NCI-H1092 treated with DMSO at 0.1 percent for 48 hours (cell line): ENCODE measurements at regions not wholly inside any gene's neighbourhood (a gene's known extent, or its start where the extent isn't known, plus 50 kb on each side); places are given as distances from the start of the nearest gene placed in this dataset.
"Not testable (repeated sequence)": the region's sequence is repeated elsewhere in the genome, so short reads cannot be mapped to it uniquely, and the experiment has no call there.

ENCODE experiments used
- DNase-seq: peaks from one replicate; lab custom pipeline; 2025; lab: John Stamatoyannopoulos, UW

GRCh38 chrX:11836284-11836683 is 78.2 kb downstream of the MSL3 start:
- DNase-seq: no peak

- no peak for DNase-seq
These were observed 79.4 kb downstream of the MSL3 start for GRCh38 chrX:11837437-11837836.

- DNase-seq: no peak
These were observed 106.1 kb downstream of the MSL3 start for GRCh38 chrX:11864171-11864570.

GRCh38 chrX:11867610-11868345 is 109.7 kb downstream of the MSL3 start:
- DNase-seq: no peak

- no peak for DNase-seq
These were observed 112.8 kb downstream of the MSL3 start for GRCh38 chrX:11870789-11871188.

- DNase-seq: no peak
These were observed 123.6 kb downstream of the MSL3 start for GRCh38 chrX:11881485-11882170.

GRCh38 chrX:11886745-11887144 is 128.7 kb downstream of the MSL3 start:
- DNase-seq: no peak

GRCh38 chrX:11887175-11887574 is 129.1 kb downstream of the MSL3 start:
- DNase-seq: no peak

GRCh38 chrX:11888421-11888820 is 130.4 kb downstream of the MSL3 start:
- DNase-seq: no peak

GRCh38 chrX:11889791-11890190 is 131.8 kb downstream of the MSL3 start:
- no peak for DNase-seq

GRCh38 chrX:11890836-11891514 is 132.9 kb downstream of the MSL3 start:
- DNase-seq: peak; percentile 55

- DNase-seq: no peak
These were observed 136.1 kb downstream of the MSL3 start for GRCh38 chrX:11893933-11894710.

GRCh38 chrX:11899091-11899490 is 141.1 kb downstream of the MSL3 start:
- DNase-seq: no peak

GRCh38 chrX:11905933-11906332 is 147.9 kb downstream of the MSL3 start:
- not testable (repeated sequence) for DNase-seq

GRCh38 chrX:11908371-11908770 is 150.3 kb downstream of the MSL3 start:
- DNase-seq: peak; percentile 47

GRCh38 chrX:11913001-11913400 is 155.0 kb downstream of the MSL3 start:
- no peak for DNase-seq

- no peak for DNase-seq
These were observed 171.4 kb downstream of the MSL3 start for GRCh38 chrX:11929476-11929875.

- no peak for DNase-seq
These were observed 174.4 kb downstream of the MSL3 start for GRCh38 chrX:11932423-11932822.

- no peak for DNase-seq
These were observed 176.1 kb downstream of the MSL3 start for GRCh38 chrX:11934089-11934488.

- no peak for DNase-seq
These were observed 183.5 kb downstream of the MSL3 start for GRCh38 chrX:11941571-11941970.

GRCh38 chrX:11944501-11944900 is 186.5 kb downstream of the MSL3 start:
- DNase-seq: peak; percentile 50

GRCh38 chrX:11949291-11949690 is 189.0 kb upstream of the FRMPD4 start:
- no peak for DNase-seq
